HG02759 (cell line): ENCODE measurements at regions not wholly inside any gene's neighbourhood (a gene's known extent, or its start where the extent isn't known, plus 50 kb on each side); places are given as distances from the start of the nearest gene placed in this dataset.

Source experiments
- ATAC-seq: cut with Tn5 transposase; IDR thresholded peaks from one replicate; pipeline ENCODE4 v1.9.1; 2021; ENCODE audit warnings: mild to moderate bottlenecking, moderate library complexity; ENCODE audit not compliant: unreplicated experiment

GRCh38 chr14:96979611-96980074, 182.5 kb downstream of the VRK1 start:
- no peak for ATAC-seq

- ATAC-seq = no peak
These were observed 183.7 kb downstream of the VRK1 start for GRCh38 chr14:96980835-96981234.

- ATAC-seq = no peak
These were observed 189.3 kb downstream of the VRK1 start for GRCh38 chr14:96986256-96987085.

DNA sequence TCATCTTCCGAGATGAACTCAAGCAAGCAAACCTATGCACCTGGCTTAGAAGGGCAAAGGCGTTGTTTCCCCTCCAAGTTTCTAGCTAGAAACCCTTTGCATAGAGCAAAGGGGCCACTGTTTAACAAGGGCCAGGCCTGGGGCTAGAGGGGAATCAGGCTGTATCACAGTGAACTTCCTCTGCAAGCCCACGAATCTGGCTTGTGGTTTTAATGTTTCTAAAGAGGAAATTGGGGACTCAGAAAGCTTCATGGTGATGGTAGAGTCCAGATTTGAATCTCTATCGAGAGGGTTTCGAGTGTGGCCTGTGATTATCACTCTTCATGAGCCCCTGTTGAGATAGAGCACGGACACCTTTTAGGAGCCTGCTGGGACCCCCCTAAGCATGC, 189.9 kb downstream of the VRK1 start:
- no peak for ATAC-seq

DNA sequence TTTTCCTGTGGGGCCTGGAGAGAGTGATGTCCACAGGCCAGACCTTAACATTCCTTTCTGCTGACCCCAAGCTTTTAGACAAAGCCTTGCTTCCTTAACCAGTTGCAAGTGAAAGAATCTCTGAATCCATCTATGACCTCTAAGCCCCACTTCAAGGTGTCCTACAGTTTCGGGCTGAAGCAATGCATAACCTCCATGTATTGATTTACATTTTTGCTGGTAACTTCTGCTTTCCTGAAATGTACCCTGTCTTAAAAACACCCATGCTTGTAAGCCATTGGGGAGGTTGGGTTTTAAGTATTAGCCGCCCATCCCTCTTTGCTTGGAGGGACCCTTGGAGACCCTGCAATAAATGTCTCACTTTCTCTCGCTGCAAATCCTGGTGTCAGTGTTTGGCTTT, 190.6 kb downstream of the VRK1 start:
- ATAC-seq = no peak

- ATAC-seq = no peak
These were observed 192.1 kb downstream of the VRK1 start for GRCh38 chr14:96989306-96989705.

GRCh38 chr14:96991226-96991625, 194.0 kb downstream of the VRK1 start:
- ATAC-seq = no peak

- no peak for ATAC-seq
These were observed 197.8 kb downstream of the VRK1 start for GRCh38 chr14:96994999-96995398.

- ATAC-seq = no peak
These were observed 200.1 kb downstream of the VRK1 start for GRCh38 chr14:96997269-96997668.

- no peak for ATAC-seq
These were observed 200.8 kb downstream of the VRK1 start for GRCh38 chr14:96997996-96998395.

DNA sequence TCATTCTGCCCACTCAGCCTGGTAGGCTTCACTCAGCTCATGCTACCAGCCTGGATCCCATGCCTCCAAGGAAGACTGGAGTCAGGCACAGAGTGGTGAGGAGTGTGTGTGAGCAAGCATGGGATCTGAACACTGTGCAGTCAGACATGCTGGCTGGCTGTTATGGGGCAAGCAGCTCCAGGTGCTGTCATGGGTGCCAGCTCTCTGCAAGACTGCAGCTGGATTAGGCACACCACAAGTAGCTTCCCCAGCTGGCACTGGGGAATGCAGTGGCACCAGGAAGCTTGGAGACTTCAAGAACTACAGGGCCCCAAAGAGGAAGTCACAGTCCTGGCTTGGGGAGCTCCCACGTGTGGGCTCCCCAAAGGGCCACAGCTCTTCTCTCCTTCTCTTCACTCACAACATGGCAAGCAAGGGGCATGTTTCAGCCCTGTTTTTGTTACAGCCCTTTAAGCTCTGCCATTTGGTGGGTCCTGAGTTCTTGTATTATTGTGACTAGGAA, 202.5 kb downstream of the VRK1 start:
- ATAC-seq = no peak

DNA sequence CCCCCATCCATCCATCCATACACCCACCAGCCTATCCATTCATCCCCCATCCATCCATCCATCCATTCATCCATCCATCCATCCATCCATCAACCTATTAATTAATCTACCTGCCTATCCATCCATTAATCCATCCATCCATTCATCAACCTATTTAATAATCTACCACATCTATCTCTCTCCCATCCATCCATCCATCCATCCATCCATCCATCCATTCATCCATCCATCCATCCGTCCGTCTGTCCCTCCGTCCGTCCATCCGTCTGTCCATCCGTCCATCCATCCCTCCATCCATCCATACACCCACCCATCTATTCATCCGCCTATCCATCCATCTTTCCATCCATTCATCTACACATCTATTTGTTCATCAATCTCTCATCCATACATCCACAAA, 205.3 kb downstream of the VRK1 start:
- ATAC-seq = no peak

DNA sequence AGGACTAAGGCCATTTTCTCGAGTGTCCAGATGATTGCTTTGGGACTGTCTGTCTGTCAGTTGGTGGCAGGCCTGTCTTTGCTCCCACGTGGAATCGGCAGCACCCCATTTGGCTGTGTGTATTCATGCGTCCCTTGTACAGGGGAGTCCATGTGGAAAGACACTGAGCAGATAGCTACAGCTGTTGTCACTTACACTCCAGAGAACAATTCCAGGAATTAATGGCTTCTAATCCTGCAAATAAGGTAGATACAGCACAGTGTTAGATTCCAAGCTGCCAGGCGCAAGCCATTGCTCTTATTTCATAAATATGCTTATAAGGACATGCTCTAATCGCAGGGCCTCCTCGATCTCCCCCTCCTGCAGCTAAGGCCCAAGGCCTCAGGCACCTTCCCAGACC, 208.8 kb downstream of the VRK1 start:
- no peak for ATAC-seq

DNA sequence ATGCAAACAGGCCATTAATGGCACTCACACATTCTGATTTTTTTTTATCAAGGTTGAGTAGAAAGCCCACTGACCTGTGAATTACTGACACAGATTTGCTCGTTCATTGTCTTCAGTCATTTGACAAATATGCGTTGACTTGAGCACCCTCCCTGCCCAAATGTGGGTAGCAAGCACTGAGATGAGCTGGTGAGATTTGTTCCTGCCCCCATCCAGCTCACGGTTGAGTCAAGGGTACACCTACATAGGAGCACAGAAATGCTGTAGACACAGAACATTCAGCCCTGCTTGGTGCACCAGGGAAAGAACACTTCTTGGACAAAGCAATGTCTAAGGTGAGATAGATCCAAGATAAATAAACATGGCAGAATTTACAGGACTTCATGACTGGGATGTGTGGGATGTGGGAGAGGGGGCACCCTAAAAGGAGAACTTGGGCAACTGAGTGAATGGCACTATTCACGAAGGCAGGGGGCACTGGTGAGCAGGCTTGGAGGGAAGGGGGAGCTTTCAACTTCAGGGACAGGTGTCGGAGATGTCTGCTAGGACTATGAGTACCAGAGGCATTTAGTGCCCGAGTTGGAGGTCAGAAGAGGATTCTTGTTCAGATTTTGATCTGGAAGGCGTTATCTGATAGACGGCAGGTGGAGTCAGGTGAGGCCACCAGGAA, 213.4 kb downstream of the VRK1 start:
- no peak for ATAC-seq

GRCh38 chr14:97013878-97014277, 216.7 kb downstream of the VRK1 start:
- no peak for ATAC-seq

GRCh38 chr14:97021001-97021400, 223.8 kb downstream of the VRK1 start:
- no peak for ATAC-seq

GRCh38 chr14:97021571-97022168, 224.5 kb downstream of the VRK1 start:
- no peak for ATAC-seq

DNA sequence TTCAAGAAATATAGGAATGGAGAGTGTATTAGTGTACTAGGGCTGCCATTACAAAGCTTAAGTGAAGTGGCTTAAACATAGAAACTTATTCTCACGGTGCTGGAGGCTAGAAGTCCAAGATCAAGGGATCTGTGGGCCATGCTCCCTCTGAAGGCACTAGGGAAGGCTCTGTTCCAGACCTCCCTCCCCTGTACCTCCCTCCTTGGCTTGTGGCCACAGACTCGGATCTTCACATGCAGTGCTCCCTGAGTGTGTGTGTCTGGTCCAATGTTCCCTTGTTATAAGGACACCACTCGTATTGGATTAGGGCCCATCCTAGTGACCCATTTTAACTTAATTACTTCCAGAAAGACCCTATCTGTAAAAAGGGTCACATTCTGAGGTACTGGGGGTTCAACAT, 225.6 kb downstream of the VRK1 start:
- no peak for ATAC-seq

DNA sequence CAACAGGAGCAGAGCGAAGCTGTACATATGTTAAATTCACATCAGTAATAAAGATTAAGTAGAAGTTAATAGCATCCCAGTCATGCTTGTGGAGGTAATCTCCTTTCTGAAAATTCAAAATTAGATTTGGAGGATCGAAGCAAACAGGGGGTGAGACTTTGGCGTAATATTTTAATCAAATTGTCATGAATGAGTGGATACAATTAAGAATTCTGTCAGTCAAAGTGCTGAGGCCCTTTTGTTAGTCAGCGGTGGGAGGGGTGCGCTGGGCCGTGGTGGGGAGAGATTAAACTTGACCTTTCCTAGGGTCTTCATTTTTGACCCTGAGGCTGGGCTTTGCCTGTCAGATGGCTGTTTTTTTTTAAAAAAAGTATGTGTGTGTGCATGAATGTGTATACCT, 226.7 kb downstream of the VRK1 start:
- no peak for ATAC-seq

GRCh38 chr14:97024300-97024699, 227.1 kb downstream of the VRK1 start:
- ATAC-seq = no peak

DNA sequence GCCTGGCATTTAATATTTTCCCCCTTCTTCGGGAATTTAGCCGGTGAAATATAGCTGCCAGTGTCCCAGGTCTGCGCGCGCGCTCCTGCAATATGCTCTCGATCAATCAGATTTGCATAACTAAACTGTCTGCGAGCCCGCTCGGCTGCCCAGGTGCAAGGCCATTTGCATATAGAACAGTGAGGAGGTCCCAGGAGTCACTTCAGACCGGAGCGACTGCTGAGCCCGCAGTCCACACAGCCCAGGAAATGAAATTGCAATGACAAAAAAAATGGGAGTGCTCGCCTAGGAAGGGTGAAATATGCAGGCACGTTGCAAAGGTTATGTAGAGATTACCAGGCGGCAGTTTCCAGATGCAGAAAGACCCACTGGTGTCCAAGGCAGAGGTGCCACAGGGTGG, 228.5 kb downstream of the VRK1 start:
- ATAC-seq = peak; percentile 75
